ENCODE measurements at regions not wholly inside any gene's neighbourhood (a gene's known extent, or its start where the extent isn't known, plus 50 kb on each side); places are given as distances from the start of the nearest gene placed in this dataset.

- H3K4me3 ChIP-seq (replicated peaks in 1 of 3; ENCODE audit: insufficient read depth in 1 of 3, low read depth in 2 of 3, low read length in 3 of 3) = no peak overlapping the region
- FAIRE-seq = no peak
- no peaks in the 10 kb centered on the region for H4K20me1 ChIP-seq (ENCODE audit: insufficient read depth, low read length)
- H3K79me2 ChIP-seq (ENCODE audit: insufficient read depth, low read length) = no peaks in the 10 kb centered on the region
- ChIA-PET CTCF (ENCODE audit: low intra/inter-chr PET ratio, low total read pairs) (no interaction called here), POLR2A (no interaction called here)
- no peak for DNase-seq (ENCODE audit: low spot score)
- no peak for ATAC-seq
- BruUV-seq (replicated peaks) = no TSS peak
- no peak overlapping the region for H2AFZ ChIP-seq (ENCODE audit: low read length)
- H3K9ac ChIP-seq (ENCODE audit: insufficient read depth, low read depth, low read length) = no peak overlapping the region
- TF ChIP-seq ATF2 (CRISPR knock-in tag; IDR thresholded peaks at IDR 0.05) (no peak), ZFP62 (CRISPR knock-in tag; IDR thresholded peaks at IDR 0.05) (no peak), PCBP1 (IDR thresholded peaks at IDR 0.05; ENCODE audit: borderline replicate concordance, low read depth, low read length) (peak; percentile 85; the same call in 1 of the 2 replicates), MEIS1 (CRISPR knock-in tag; IDR thresholded peaks at IDR 0.05; ENCODE audit: borderline replicate concordance) (no peak), HNRNPK (IDR thresholded peaks at IDR 0.05; ENCODE audit: low read depth, low read length, poor library complexity, severe bottlenecking) (peak; percentile 80), ATF7 (IDR thresholded peaks at IDR 0.05) (0 out of 2 replicates have a peak, but pooled peaks have one; percentile 13), ATF7 (CRISPR knock-in tag; IDR thresholded peaks at IDR 0.05) (no peak), PCBP2 (optimal IDR thresholded peaks at IDR 0.05; ENCODE audit: low read depth, low read length, poor library complexity, severe bottlenecking) (peak; percentile 88)
- peaks cover 8% of the 10 kb centered on the region for H3K9me3 ChIP-seq (ENCODE audit: low read length)
- H3K4me1 ChIP-seq (ENCODE audit: insufficient read depth, low read length) = peaks cover 70% of the 10 kb centered on the region
- no peak overlapping the region for H3K27ac ChIP-seq (ENCODE audit: extremely low read length, insufficient read depth, low read length)
- in situ Hi-C loops (cut with HindIII; ENCODE audit: extremely low pct_ligation_motif_present, low pct_unique_long_range_greater_than_20kb) = no loop called here
- H3K4me2 ChIP-seq (ENCODE audit: low read depth, low read length) = no peak overlapping the region
- peaks cover 0 to 2% of the 10 kb centered on the region in 2 experiments; a peak in 1 of 5 replicates for H3K27me3 ChIP-seq (ENCODE audit: control insufficient read depth in 1 of 2, insufficient read depth in 2 of 2, low read length in 2 of 2)
- no peaks in the 10 kb centered on the region for H3K36me3 ChIP-seq (replicated peaks in 1 of 2; ENCODE audit: control insufficient read depth in 1 of 2, insufficient read depth in 2 of 2, low read length in 2 of 2)
- intact Hi-C loops (cut with micrococcal nuclease; ENCODE audit: unreplicated experiment) = no loop called here
These were observed 436.8 kb downstream of the PREX1 start for GRCh38 chr20:48390981-48391380.

GRCh38 chr20:48387675-48388074 lies 440.1 kb downstream of the PREX1 start:
- peaks cover 0 to 2% of the 10 kb centered on the region in 2 experiments; a peak in 1 of 5 replicates for H3K27me3 ChIP-seq (ENCODE audit: control insufficient read depth in 1 of 2, insufficient read depth in 2 of 2, low read length in 2 of 2)
- no peak overlapping the region for H2AFZ ChIP-seq (ENCODE audit: low read length)
- in situ Hi-C loops (cut with HindIII; ENCODE audit: extremely low pct_ligation_motif_present, low pct_unique_long_range_greater_than_20kb) = no loop called here
- no peak overlapping the region for H3K9ac ChIP-seq (ENCODE audit: insufficient read depth, low read depth, low read length)
- peaks cover 51% of the 10 kb centered on the region for H3K4me1 ChIP-seq (ENCODE audit: insufficient read depth, low read length)
- no peaks in the 10 kb centered on the region for H3K79me2 ChIP-seq (ENCODE audit: insufficient read depth, low read length)
- no TSS peak for BruUV-seq (replicated peaks)
- H3K4me2 ChIP-seq (ENCODE audit: low read depth, low read length) = peak overlapping the region; percentile 15; the same call in 1 of the 2 replicates
- no peaks in the 10 kb centered on the region for H3K36me3 ChIP-seq (replicated peaks in 1 of 2; ENCODE audit: control insufficient read depth in 1 of 2, insufficient read depth in 2 of 2, low read length in 2 of 2)
- no peak overlapping the region for H3K4me3 ChIP-seq (replicated peaks in 1 of 3; ENCODE audit: insufficient read depth in 1 of 3, low read depth in 2 of 3, low read length in 3 of 3)
- no peak for FAIRE-seq
- ChIA-PET CTCF (ENCODE audit: low intra/inter-chr PET ratio, low total read pairs) (no interaction called here), POLR2A (interaction anchor here (1.6 kb wide), 1 partner anchor 11 kb away, joined by 5 read pairs; no protein-coding TSS in a partner anchor)
- intact Hi-C loops (cut with micrococcal nuclease; ENCODE audit: unreplicated experiment) = no loop called here
- no peak for DNase-seq (ENCODE audit: low spot score)
- WGBS (ENCODE audit: low lambda C conversion rate) = 37% methylated on average over 5 of the region's 5 CpGs
- no peak overlapping the region for H3K27ac ChIP-seq (ENCODE audit: extremely low read length, insufficient read depth, low read length)
- H4K20me1 ChIP-seq (ENCODE audit: insufficient read depth, low read length) = no peaks in the 10 kb centered on the region
- peak; percentile 29; the same call in 2 of the 3 replicates for ATAC-seq
- H3K9me3 ChIP-seq (ENCODE audit: low read length) = peaks cover 8% of the 10 kb centered on the region
- no peak for TF ChIP-seq ZBTB14 (CRISPR knock-in tag; IDR thresholded peaks at IDR 0.05)
- no peak for TF ChIP-seq TIGD3 (CRISPR knock-in tag; IDR thresholded peaks at IDR 0.05; ENCODE audit: borderline replicate concordance)
- peak; percentile 53 for TF ChIP-seq CTCF (CRISPR knock-in tag; IDR thresholded peaks at IDR 0.05)
- peak; percentile 56 for TF ChIP-seq STAG1 (CRISPR knock-in tag; IDR thresholded peaks at IDR 0.05)
